NCI-H1092 (cell line): ENCODE measurements at regions not wholly inside any gene's neighbourhood (a gene's known extent, or its start where the extent isn't known, plus 50 kb on each side); places are given as distances from the start of the nearest gene placed in this dataset.
A peak's percentile ranks its signal among the peaks of the same experiment; 100 is the strongest.
"Not testable (repeated sequence)": the region's sequence is repeated elsewhere in the genome, so short reads cannot be mapped to it uniquely, and the experiment has no call there.

Experiments
- DNase-seq: peaks from one replicate; lab custom pipeline; 2025; lab: John Stamatoyannopoulos, UW

DNA sequence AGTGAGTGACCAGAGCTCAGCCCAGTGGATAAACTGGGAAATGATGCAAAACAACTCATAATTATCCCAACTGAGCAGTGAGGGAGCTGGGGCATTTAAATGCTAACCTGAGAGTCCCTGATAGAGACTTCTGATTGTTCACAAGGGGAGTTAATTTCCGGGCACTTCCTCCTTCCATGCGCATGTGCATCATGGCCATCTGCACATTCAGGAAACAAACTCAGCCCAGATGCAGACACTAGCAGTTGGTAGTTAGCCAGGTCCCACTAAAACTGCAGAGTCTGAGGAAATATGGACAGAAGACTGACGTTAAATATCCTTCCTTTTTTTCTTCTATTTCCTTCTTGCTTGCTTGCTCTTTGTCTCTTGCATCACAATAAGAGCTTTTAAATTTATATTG, 852.1 kb upstream of the LRRC4C start:
- DNase-seq: no peak

DNA sequence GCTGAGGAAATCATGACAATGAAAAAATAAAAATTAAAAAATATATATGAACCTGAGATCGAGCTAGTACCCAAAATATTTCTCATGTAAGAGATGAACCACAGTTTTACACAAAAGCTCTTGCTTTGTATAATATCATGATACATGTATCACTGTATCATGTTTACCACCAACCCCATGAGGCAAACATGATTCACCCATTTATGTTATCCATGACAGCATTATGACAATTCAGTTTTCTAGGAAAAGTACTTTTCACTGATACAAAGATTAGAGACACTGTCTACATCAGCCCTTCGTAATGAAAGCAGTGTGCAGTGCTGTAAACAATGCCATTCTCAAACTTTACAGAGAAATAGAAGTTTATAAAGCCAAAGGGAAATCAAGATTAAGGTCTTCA, 852.5 kb upstream of the LRRC4C start:
- no peak for DNase-seq

DNA sequence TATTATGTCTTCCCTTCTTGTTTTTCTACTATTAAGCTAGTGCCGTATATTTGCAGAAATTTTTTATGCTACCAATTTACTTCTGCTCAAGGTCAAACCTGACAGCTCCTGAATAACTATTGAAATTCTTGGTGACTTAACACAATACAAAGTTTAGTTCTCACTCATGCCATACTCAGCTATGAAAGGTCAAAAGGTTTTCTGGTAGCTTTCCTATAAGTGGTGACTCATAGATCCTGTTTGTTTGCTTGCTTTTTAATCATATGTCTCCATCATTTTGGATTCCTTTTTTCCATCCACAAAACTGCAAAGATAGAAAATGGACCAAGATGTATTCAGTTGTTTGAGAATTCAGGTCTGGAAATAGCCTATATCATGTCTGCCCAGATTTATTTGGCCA, 855.8 kb upstream of the LRRC4C start:
- DNase-seq: no peak

GRCh38 chr11:42315846-42316245, 856.4 kb upstream of the LRRC4C start:
- DNase-seq: no peak

- DNase-seq: no peak
Measured at GRCh38 chr11:42319921-42320320, 860.5 kb upstream of the LRRC4C start.

DNA sequence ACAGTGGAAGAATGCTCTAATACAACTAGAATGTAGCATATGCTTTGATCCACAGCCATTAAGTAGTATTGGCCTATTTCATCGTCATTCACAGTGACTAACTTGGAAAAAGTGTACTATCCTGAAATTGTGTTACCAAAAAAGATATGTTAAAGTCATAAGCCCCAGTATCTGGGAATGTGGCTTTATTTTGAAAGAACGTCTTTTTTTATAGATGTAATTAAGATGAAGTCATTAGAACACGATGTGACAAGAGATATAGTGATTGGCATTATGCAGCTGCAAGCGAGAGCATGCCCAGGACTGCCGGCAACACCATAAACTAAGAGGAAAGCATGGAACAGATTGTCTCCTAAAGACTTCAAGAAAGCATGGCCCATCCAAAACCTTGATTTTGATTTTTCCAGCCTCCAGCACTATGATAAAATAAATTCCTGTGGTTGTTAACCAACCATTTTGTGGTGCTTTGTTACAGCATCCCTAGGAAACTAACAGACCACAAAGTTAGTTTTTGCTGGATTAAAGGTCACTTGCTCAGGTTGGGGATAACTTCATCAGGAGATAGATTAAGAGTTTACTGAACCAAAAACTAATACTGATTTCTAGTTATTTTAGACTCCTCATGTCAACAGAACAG, 870.6 kb upstream of the LRRC4C start:
- DNase-seq: no peak

- DNase-seq: no peak
Measured at GRCh38 chr11:42337786-42338455, 878.5 kb upstream of the LRRC4C start.

- DNase-seq: no peak
Measured at GRCh38 chr11:42344204-42344792, 884.8 kb upstream of the LRRC4C start.

DNA sequence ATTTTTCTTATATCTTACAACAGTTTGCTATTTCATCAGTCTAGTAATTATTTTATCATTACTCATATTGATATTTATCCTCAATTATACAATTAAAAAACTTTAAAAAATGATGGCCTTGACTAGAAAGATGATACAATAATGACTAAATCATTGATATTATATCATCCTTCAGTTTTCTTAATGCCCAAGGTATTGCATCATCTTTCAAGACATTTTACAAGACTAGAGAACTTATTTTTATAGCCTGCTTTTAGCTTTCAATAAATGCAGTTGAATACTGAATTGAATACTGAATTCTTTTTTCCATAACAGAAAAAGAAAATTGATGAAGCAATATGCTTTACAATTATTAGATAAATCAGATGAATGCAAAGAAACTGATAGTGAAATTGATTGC, 886.5 kb upstream of the LRRC4C start:
- DNase-seq: no peak

GRCh38 chr11:42363701-42364100, 904.2 kb upstream of the LRRC4C start:
- no peak for DNase-seq

GRCh38 chr11:42390116-42390515, 921.7 kb upstream of the API5 start:
- DNase-seq: no peak

GRCh38 chr11:42397483-42397882, 914.3 kb upstream of the API5 start:
- no peak for DNase-seq

- peak; percentile 56 for DNase-seq
Measured at GRCh38 chr11:42407341-42407740, 904.5 kb upstream of the API5 start.

DNA sequence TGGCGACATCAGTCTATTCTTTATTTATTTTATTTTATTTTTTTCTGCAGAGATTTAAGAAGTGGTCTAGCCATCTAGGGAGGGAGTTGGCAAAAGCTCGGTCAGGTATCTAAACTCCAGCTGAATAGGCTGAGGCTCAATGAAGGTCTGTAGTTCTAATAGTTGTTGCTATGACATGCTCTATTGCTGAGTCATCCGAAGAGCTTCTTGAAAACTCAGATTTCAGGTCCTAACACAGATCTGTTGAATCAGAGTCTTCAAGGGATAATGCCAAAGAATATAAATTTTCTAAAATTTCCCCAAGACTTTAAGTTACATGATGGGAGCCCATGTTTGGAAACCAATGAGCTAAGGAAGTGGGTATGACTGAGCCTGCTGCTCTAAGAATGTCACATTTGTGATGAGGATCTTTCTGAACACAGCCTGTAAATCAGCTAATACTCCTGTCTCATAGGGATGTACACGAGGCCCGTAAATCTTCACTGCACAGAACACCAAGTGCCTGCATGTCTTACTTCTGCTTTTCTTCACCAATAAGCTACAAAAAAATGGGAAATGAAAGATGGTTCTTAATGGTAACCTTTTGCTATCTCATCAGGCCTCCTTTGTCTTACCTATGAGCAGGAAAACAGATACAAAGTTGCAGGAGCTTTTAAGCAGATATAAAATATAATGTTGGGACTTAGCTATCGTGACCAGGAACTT, 901.4 kb upstream of the API5 start:
- no peak for DNase-seq

GRCh38 chr11:42412590-42412989, 899.2 kb upstream of the API5 start:
- no peak for DNase-seq

GRCh38 chr11:42417691-42418090, 894.1 kb upstream of the API5 start:
- no peak for DNase-seq

DNA sequence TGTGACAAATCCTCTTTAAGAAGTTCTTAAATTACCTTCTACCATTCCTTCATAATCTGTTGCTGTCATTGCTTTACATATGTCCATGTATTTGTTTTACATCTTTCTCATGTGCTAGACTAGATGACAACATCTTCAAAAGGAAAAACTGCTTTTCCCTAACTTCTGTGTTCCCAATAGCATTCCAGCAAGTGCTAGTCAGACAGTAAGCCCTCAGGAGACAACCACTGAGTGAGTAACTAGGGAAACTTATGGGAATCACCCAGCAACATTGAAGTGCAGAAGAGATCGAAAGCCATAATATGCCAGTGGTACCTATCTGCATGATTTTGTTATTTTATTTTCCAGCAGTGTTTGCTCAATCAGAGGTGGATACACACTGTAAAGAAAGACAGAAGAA, 889.7 kb upstream of the API5 start:
- DNase-seq: no peak

GRCh38 chr11:42434911-42435310, 876.9 kb upstream of the API5 start:
- DNase-seq: not testable (repeated sequence)

- no peak for DNase-seq
Measured at GRCh38 chr11:42444406-42444805, 867.4 kb upstream of the API5 start.

- no peak for DNase-seq
Measured at GRCh38 chr11:42462558-42463310, 849.1 kb upstream of the API5 start.

DNA sequence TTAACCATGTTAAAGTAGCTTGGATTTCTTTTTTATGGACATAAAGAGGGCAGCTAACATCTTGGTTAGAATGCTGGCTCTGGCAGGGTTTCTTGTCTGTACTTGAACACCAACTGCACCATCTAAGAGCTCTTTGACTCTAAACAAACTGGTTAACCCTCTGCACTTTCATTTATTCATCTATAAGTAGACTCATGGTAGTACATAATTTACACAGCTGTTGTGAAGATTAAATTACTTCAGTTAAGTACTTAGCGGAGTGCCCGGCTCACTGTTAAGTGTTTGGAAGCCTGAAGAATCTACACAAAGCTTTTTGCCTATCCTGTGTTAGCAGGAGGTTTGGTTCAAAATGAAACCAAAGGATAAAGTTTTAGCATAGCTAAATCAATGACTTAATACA, 846.2 kb upstream of the API5 start:
- peak; percentile 24 for DNase-seq

DNA sequence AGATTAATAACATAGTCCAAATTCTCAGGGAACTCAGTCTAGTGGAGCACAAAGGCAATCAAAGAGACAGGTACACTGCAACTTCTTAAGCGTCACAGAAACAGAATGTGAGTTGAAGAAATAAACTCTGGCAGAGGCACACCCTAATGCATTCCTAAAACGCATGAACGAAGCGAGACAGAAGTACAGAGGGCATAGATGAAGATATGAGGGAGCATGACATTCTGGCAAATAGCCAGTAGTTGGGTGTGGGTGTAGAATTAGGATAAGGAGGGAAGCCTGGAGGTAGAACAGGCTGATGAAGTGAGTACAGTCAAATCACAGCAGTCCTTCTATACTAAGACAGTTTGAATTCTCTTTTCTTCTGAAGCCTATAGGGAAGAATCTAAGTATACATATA, 838.7 kb upstream of the API5 start:
- DNase-seq: no peak
